Esophagus muscularis mucosa (tissue), 4 donors: ENCODE measurements at regions not wholly inside any gene's neighbourhood (a gene's known extent, or its start where the extent isn't known, plus 50 kb on each side); places are given as distances from the start of the nearest gene placed in this dataset.

Source experiments
- DNase-seq: peaks from one replicate; pipeline ENCODE4 v3.0.0-alpha.2; 2017; ENCODE audit errors: extremely low spot score
- H3K27ac ChIP-seq, 4 donors: fragments of 200-600 bp; sonication (generic); replicated peaks in 1 of 4; 1 replicate in 3 of 4; 2 replicates in 1 of 4; pipeline ENCODE4 v1.5.1; 2016 to 2019; ENCODE audit warnings: mild to moderate bottlenecking in 1 of 4
- H3K27me3 ChIP-seq, 4 donors: fragments of 200-600 bp; sonication (generic); one replicate each; pipeline versions ENCODE4 v1.5.1 to v1.6.0; 2016 to 2019
- H3K36me3 ChIP-seq, 4 donors: fragments of 200-600 bp; sonication (generic); one replicate each; pipeline ENCODE4 v1.5.1; 2016 to 2019
- H3K4me1 ChIP-seq, 4 donors: fragments of 200-600 bp; sonication (generic); one replicate each; pipeline ENCODE4 v1.5.1; 2016 to 2019
- H3K4me3 ChIP-seq, 4 donors: fragments of 200-600 bp; sonication (generic); 1 replicate in 2 of 4; 2 replicates in 2 of 4; pipeline ENCODE4 v1.5.1; 2016 to 2019; ENCODE audit warnings: mild to moderate bottlenecking in 4 of 4, moderate library complexity in 1 of 4
- H3K9me3 ChIP-seq, 4 donors: fragments of 200-600 bp; sonication (generic); 1 replicate in 3 of 4; 2 replicates in 1 of 4; pipeline ENCODE4 v1.5.1; 2016 to 2019
- EP300 ChIP-seq: sonication (generic); formaldehyde crosslinking; IDR thresholded peaks from one replicate; pipeline ENCODE4 v1.6.1; 2017; ENCODE audit warnings: antibody characterized with exemption
- POLR2A ChIP-seq: fragments of 450-650 bp; IDR thresholded peaks from one replicate; pipeline ENCODE4 v1.6.1; 2017; ENCODE audit warnings: antibody characterized with exemption, moderate library complexity, mild to moderate bottlenecking, low read depth
- POLR2AphosphoS5 ChIP-seq, 2 donors: sonication (generic); formaldehyde crosslinking; IDR thresholded peaks; one replicate each; pipeline ENCODE4 v1.6.1; 2017; ENCODE audit warnings: antibody characterized with exemption in 2 of 2
- WGBS: methylation state at CpG from one replicate; pipeline ENCODE4 v1.1.5; 2018; 5-methylcytosine and 5-hydroxymethylcytosine counted together
- intact Hi-C: fragments of 100-400 bp; cut with DNase I; formaldehyde crosslinking; loops from one replicate; pipeline ENCODE4 v1.15.1; 2023
- TF ChIP-seq, protein P1 (sequence below), 3 experiments: fragments of 200-600 bp in 2 of 3; fragments of 450-650 bp in 1 of 3; sonication (generic) in 2 of 3; IDR thresholded peaks; one replicate each; pipeline ENCODE4 v1.5.1; 2017 to 2019; ENCODE audit warnings: antibody characterized with exemption in 3 of 3, mild to moderate bottlenecking in 2 of 3, moderate library complexity in 1 of 3

DNA sequence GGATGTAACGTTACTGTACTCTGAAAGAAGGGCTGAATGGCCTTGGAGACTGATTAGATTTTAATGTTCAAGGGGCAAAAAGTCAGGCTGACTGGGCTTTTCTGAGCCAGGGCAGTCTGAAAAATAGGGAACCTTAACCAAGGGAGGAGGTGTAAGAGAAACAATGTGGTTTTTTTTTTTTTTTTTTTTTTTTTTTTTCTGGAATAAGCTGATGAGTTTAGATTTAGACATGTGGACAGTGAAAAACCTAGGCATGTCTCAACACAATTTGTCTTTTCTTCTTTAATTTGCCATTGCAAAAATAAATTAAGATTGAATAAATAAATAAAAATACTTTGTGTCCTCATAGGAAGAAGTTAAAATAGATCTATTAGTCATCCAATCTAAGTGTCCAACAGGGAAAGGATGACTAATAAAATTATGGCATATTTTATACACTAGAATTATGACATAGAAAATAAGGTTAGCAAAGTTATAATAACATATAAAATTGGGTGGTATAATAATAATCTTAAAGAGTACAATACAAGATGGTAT lies 237.6 kb upstream of the TRIB2 start:
- Histone ChIP-seq H3K36me3 (no peaks in the 10 kb centered on the region), H3K27me3 (no peaks in the 10 kb centered on the region), H3K9me3 (no peaks in the 10 kb centered on the region), H3K27ac (no peak overlapping the region), H3K4me3 (no peak overlapping the region), H3K4me1 (peaks cover 3 to 13% (median 4%) of the 10 kb centered on the region in 4 donors)
- WGBS: 50% methylated on average over 1 of the region's 1 CpG
- intact Hi-C loops: no loop called here
- TF ChIP-seq EP300: no peak
- no peak for TF ChIP-seq POLR2A
- TF ChIP-seq, protein P1, sequence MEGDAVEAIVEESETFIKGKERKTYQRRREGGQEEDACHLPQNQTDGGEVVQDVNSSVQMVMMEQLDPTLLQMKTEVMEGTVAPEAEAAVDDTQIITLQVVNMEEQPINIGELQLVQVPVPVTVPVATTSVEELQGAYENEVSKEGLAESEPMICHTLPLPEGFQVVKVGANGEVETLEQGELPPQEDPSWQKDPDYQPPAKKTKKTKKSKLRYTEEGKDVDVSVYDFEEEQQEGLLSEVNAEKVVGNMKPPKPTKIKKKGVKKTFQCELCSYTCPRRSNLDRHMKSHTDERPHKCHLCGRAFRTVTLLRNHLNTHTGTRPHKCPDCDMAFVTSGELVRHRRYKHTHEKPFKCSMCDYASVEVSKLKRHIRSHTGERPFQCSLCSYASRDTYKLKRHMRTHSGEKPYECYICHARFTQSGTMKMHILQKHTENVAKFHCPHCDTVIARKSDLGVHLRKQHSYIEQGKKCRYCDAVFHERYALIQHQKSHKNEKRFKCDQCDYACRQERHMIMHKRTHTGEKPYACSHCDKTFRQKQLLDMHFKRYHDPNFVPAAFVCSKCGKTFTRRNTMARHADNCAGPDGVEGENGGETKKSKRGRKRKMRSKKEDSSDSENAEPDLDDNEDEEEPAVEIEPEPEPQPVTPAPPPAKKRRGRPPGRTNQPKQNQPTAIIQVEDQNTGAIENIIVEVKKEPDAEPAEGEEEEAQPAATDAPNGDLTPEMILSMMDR (IDR thresholded peaks at IDR 0.05): no peak
- no peak for TF ChIP-seq POLR2AphosphoS5 (IDR thresholded peaks at IDR 0.05)
- DNase-seq: peak; percentile 47

DNA sequence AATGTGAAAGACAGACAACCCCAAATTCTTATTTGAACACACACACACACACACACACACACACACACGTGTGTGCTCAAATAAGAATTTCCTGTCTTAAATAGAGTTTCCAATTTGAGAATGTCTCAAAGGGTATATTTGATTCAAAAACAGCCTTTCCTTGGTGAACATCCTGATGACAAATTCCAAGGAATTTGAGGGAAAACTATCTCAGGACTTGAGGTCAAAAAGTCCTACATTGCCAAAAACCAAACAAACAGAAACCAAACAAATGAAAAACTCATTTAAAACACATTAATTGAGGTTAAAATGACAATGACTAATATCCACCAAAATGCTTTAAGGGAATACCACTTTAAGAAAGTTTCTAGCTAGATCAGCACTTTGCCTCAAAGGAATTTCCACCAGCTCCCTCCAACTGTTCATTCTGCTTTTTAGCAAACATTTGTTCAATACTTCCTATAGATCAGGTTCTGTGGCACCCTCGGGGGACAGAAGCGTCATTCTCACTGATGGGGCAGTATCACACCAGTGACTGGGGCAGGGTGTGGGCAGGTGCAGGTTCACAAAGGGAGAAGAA lies 232.1 kb upstream of the TRIB2 start:
- Histone ChIP-seq H3K4me3 (no peak overlapping the region), H3K9me3 (no peaks in the 10 kb centered on the region), H3K27me3 (no peaks in the 10 kb centered on the region), H3K27ac (no peak overlapping the region), H3K4me1 (peaks cover 14 to 29% (median 19%) of the 10 kb centered on the region in 4 donors), H3K36me3 (no peaks in the 10 kb centered on the region)
- DNase-seq: peak; percentile 42
- intact Hi-C loops: no loop called here
- WGBS: 75% methylated on average over 3 of the region's 3 CpGs
- TF ChIP-seq EP300 (no peak), POLR2AphosphoS5 (IDR thresholded peaks at IDR 0.05) (no peak), POLR2A (no peak)
- TF ChIP-seq, protein P1 (IDR thresholded peaks at IDR 0.05): no peak

DNA sequence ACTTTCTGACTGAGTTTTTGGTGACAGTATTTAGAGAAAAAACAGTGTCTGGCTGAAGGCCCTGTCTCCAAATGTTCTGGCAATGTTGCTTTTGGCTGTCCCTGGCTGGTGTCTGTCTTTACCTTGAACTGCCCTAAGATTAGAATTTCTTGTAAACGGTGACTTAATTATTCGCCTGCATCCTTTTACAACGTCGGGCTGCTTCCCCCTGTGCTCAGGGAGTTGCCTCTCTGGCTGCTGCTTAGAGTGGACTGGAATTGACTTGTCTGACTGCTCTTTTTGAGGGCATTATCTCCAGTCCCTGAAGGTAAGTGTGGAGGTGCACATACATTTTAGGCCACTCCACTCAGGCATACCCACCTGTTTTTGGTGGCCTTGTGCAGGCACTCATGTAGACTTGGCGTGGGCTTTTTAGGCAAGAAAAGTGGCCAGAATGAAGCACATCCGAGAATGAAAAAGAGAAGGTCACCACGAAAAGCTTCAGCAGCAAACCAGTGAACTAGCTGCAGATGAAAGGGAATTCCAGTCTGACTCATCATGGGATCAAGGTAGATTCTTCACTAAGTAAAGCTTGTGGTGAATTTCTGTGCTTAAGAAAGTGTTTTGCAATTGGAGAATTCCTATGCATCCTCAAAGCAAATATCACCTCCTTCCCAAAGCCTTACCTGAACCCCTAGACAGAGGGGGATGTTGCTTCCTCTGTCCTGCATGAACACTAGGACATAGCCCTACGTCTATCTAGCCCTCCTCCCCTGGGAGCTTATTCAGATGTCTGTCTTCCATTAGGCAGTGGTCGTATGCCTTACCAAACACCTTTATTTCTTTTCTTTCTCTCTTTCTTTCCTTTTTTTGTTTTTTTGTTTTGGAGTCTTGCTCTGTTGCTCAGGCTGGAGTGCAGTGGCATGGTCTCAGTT lies 230.3 kb upstream of the TRIB2 start:
- Histone ChIP-seq H3K36me3 (no peaks in the 10 kb centered on the region), H3K4me3 (no peak overlapping the region), H3K9me3 (no peaks in the 10 kb centered on the region), H3K27me3 (no peaks in the 10 kb centered on the region), H3K27ac (peak overlapping the region in 2 of 4 donors; percentile 19 to 28), H3K4me1 (peaks cover 14 to 28% (median 19%) of the 10 kb centered on the region in 4 donors)
- DNase-seq: peak; percentile 87
- intact Hi-C loops: no loop called here
- TF ChIP-seq, protein P1 (IDR thresholded peaks at IDR 0.05): no peak
- TF ChIP-seq POLR2A (no peak), POLR2AphosphoS5 (IDR thresholded peaks at IDR 0.05) (no peak), EP300 (no peak)
- 72% methylated on average over 6 of the region's 9 CpGs for WGBS

DNA sequence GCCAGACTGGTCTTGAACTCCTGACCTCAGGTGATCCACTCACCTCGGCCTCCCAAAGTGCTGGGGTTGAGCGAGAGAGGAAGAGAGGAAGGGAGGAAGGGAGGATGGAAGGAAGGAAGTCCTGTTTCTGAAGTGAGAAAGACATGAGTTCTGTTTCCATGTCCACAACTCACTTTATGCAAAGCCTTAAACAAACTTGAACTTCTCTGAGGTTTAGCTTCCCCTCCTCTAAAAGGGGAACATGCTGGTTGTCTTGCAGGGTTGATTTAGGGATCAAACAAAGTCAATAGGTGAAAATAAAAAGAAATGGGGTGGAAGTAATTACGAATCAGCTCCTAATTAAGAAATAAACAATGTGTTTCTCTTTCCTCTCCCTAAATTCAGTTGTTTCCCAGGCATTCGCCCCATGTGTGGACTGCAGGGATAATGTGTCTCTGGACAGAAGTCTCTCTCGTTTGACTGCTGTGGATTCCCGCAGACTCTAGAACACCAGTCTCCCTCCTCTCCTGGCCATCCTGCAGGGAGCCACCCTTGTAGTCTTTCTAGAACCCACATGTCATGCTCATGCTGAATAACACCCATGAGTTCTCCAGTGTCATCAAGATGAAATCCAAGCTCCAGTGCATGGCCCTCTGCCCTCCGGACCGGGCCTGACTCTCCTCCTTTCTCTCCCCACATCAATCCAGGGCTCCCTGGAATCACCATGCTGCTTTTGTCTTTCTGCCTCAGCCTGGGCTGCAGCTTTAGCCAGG lies 229.3 kb upstream of the TRIB2 start:
- Histone ChIP-seq H3K27me3 (no peaks in the 10 kb centered on the region), H3K4me3 (no peak overlapping the region), H3K4me1 (peaks cover 14 to 28% (median 19%) of the 10 kb centered on the region in 4 donors), H3K36me3 (no peaks in the 10 kb centered on the region), H3K9me3 (no peaks in the 10 kb centered on the region), H3K27ac (no peak overlapping the region)
- peak; percentile 64 for DNase-seq
- no peak for TF ChIP-seq POLR2AphosphoS5 (IDR thresholded peaks at IDR 0.05)
- TF ChIP-seq POLR2A: no peak
- no peak for TF ChIP-seq EP300
- TF ChIP-seq, protein P1 (IDR thresholded peaks at IDR 0.05): no peak
- intact Hi-C loops: no loop called here
- WGBS: 90% methylated on average over 8 of the region's 8 CpGs
